Islet of Langerhans (tissue), 1 donor: ENCODE measurements at regions not wholly inside any gene's neighbourhood (a gene's known extent, or its start where the extent isn't known, plus 50 kb on each side); places are given as distances from the start of the nearest gene placed in this dataset.

Experiments
- FAIRE-seq: peaks from one replicate; lab custom pipeline; 2011; peaks lifted over from hg19 to GRCh38; lab: Jason Lieb, UNC

DNA sequence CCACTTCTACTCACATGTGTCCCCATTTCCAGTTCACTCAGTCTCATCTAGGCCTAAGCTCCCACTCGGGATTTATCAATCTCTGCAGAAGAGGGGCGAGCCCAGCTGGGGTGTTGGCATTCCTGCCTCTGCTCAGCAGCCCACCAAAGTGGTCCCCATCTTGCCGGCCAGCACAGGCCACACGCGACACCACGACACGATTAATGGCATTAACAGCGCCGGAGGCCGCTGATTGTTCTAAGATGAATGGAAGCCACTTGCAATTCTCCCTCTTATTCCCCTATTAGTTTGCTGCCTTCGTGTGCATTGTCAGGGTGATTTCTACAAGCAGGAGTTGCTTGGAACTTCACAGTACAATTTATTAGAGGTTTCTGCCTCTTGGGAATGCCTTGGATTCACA lies 477.3 kb downstream of the SHQ1 start:
- FAIRE-seq: no peak

DNA sequence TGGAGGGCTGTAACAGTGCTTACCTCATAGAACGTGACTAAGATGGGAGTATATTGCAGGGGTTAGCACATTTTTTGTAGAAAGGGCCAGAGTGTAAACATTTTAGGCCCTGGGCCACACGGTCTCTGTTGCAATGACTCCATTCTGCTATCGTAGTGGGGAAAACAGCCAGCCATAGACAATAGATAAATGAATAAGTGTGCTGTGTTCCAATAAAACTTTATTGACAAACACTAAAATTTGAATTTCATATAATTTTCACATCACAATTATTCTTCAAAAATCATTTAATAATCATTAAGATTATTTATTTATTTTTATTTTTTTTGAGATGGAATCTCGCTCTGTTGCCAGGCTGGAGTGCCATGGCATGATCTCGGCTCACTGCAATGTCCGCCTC lies 478.6 kb downstream of the SHQ1 start:
- FAIRE-seq: no peak

DNA sequence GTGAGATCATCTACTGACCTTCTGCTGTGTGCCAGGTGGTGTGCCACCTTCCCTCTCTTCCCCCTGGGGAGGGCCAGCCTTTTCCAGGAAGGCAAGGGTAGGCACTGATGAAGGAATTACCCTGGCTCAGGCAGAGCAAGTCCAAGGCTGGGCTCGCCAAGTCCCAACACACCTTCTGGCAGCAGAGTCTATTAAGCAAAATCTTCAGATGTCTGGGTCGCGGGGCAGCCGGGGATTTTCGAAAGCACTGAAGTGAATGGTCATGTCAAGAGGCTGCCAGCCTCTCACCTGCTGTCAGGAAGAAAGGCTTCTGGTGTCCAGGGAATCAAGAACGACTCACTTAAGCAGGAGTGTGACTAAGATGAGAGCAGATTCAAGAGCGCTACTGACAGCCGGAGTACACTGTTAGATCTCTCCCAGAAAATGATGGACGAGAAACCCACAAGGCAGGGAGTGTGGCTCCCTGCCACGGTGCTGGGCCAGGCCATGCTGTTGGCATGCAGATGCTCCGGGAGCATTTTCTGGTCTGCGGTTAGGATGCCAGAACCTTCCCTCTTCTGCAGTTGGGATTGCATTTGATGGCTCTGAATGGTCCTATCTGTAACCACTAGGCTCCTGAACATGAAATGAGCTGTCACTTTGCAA lies 479.8 kb downstream of the SHQ1 start:
- FAIRE-seq: no peak

DNA sequence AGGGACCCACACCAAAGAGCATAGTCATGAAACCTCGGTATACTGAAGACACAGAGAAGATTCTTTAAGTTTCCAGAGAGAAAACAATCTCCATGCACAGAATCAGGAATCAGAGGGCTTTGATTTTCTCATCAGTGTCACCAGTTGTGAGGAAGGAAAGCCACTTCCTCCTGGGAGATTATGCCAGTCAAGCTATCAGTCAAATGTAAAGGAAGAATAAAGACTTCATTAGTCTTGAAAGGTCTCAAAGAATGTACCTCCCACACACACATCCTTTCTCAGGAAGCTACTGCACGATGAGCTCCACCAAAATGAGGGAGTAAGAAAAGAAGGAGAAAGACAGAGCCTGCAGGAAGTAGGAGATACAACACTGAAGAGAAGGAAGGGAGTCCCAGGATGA lies 486.3 kb downstream of the SHQ1 start:
- no peak for FAIRE-seq

DNA sequence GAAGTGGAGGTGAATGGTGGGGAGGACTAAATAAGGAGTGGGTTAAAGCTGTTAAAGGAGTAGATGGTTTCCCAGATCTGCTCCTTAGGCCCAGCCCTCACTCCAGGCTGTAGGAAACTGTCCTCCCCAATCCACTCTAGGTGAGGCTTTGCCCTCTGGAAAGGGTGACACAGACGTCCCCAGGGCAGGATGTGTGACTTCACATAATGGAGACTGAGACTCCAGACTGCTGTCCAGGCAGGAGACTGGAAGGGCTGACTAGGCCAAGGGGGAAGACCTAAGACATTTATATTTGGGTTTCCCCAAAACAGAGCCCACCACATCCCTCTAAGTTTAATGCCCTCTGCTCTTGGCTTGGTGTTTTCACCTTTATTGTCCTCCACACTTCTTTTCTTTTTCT lies 488.5 kb downstream of the SHQ1 start:
- no peak for FAIRE-seq

DNA sequence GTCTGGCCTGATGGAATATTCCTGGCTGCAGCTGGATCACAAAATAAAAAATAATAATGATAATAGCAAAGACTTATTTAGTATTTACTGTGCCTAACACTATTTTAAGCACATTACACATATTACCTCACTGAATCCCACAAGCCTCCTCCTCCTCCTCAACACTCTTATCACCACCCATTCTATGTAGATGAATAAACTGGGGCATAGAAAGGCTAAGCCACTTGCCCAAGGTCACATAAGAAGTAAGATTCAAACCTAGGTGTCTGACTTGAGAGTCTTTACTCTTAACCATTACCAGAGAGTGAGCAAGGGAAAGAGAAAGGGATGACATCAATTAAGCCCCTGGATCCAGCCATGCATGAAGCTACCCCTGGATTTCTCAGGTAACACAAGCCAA lies 493.1 kb downstream of the SHQ1 start:
- no peak for FAIRE-seq

DNA sequence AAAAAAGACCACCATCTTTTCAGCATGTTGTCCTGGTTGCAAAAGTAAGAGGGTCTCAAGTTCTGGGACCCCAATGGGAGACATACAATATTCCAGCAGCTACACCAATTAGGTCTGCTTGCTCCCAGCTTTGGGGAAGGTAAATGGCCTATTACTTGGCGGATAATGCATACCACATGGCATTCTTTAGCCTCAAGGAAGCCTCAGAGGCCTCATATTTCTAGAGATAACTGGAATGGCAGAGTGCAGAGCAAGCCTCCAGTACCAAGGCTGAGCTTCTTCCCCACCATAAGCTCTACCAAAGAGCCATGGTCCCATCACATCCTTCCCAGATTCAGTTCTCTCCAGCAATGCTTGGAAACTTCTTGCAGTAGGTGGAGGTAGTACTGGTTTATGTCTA lies 493.8 kb downstream of the SHQ1 start:
- FAIRE-seq: no peak

DNA sequence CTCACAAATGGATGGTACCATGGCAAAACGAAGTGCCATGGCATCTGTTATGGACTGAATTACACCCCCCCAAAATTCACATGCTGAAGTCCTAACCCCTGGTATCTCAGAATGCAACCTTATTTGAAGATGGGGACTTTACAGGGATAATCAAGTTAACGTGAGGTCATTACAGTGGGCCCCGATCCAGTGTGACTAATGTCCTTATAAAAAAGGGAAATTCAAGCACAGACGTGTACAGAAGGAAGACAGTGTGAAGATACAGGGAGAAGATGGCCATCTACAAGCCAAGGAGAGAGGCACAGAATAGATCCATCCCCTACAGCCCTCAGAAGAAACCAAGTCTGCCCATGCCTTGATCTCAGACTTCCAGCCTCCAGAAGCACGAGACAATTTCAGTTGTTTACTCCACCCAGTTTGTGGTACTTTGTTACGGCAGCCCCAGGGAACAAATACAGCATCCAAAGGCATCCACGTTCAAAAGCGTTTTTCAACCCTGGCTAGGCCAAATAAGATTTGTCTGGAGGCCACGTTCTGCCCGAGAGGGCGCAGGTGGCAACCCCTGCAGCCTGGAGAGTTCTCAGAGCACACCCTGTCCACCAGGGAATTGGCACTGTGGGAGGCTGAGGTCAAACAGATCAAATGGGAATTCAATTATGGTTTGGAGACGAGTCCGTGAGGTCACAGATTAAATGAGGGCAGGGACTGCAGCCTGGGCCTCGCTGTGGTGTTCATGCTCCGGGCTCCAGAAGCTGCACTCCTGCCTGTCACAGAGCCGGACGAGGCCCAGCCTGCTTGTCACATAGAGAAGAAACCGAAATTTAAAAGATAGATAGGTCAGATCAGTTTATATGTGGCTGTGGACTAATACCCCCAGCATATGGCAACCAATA lies 494.8 kb downstream of the SHQ1 start:
- no peak for FAIRE-seq

DNA sequence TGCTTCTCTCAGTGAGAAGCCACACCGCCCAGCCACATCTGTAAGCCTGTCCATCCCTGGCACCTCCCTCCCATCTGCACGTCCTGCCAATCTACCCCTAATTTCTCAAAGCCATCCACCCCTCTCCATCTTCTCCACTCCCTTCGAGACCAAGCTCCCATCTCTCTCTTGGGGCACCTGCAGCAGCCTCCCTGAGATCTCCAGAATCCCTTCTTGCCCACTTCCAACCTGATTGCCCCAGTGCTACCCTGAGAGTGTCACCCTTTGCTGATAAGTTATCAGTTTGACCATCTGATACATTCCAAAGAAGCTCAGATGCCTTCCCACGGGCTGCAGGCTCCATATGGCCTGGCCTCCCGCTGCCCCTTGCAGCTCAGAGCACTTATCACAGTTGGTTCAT lies 496.1 kb downstream of the SHQ1 start:
- FAIRE-seq: no peak

DNA sequence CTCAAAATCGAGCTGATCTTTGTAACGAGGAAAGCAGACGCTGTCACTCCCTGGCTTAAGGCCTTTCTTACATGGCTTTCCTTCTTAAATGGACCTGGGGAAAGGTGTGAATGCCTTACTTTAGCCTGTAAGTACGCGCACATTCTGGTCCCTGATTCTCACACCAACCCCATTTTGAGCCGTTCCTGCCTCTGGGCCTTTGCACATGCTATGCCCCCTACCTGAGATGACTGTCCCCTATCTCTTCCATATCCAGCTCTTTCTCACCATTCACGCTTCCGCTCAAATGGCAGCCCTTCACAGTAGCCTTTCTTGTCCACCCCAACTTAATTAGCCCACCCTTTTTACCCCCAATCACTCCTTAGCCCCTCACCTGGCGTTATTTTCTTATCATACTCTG lies 496.7 kb downstream of the SHQ1 start:
- FAIRE-seq: no peak

DNA sequence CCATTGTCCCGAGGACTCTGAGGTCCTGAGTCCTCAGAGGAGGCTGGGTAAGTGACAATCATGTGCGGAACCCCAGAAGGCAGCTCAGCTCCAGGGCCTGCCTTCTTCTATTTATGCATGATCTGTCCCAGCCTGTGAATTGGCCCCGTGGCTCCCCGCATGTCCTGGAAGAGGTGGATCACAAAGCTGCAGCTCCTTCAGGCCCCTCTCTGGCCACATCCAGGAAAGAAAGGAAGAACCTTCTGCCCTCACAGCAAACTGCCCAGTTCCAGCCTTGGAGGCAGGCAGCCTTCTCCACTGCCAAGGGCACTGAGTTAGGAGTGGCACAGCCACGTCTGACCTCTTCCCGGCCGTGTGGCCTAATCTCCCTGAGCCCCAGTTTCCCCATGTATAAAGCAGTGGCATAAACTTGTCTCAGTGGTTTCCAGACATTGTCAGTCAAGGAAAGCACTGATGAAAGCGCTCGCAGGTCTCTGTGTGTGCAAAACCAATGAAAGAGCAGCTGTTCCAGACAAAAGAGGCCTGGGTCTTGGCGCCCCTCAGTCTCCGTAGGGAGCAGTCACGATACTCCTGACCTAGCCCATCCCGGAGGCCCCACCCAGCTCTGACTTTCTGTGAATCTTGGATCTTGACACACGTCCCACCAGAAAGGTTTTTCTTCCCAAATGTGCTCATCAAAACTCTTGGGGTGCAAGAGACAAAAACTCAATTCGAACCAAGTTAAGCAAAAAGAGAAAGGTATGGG lies 497.3 kb downstream of the SHQ1 start:
- no peak for FAIRE-seq

DNA sequence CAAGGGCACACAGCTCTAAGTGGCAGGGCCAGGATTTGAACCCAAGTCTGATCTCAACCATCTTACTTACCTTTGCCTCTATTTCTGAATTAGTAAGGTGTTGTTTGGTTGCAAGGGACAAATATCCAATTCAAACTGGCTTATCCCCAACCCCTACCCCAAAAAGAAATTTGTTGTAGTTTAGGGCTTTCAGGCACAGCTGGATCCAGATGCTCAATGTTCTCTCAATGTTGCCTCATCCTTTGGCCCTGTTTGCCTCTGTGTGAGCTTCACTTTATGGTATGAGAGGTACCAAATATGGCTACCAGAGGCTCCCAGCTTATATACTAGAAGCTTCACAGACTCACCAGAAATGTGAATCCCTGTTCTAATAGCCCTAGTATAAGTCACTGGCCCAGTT lies 499.9 kb downstream of the SHQ1 start:
- no peak for FAIRE-seq

DNA sequence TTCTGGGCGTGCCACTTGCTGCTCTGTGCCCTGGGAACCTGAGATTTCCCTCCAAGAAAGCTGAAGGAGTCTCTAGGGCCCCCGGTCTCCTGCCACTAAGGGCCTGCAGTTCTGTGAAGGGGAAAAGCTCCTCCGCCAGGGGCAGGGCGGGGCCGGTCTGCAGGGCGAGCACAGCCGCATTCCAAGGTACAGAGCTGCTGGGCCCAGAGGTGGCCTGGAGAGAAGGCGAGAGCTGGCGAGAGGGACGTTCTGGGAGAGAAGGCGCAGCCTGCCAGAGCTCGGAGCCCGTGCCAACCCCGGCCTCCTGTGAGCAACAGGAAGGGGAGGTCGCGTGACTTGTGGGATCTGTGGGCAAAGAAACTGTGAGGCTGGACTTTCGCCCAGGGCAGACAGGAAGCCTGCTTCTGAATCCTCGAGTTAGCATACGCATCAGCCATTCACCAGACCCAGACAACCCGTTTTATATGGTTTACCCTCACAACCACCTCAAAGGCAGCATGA lies 500.4 kb downstream of the SHQ1 start:
- FAIRE-seq: no peak

DNA sequence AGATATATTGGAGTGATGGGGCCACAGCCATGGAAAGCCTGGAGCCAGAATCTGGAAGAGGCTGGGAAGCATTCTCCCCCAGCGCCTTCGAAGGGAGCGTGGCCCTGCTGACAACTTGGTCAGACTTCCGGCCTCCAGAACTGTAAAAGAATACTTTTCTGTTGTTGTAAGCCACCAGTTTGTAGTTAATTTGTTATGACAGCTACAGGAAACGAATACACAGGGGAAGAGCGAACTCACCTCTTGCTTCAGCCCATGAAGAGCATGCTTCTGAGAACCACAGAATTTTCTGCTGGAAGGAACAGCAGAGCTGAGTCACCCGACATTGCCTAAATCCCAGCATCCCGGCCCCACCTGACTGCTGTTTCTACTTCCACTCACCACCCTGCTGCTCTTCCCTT lies 501.7 kb downstream of the SHQ1 start:
- no peak for FAIRE-seq

DNA sequence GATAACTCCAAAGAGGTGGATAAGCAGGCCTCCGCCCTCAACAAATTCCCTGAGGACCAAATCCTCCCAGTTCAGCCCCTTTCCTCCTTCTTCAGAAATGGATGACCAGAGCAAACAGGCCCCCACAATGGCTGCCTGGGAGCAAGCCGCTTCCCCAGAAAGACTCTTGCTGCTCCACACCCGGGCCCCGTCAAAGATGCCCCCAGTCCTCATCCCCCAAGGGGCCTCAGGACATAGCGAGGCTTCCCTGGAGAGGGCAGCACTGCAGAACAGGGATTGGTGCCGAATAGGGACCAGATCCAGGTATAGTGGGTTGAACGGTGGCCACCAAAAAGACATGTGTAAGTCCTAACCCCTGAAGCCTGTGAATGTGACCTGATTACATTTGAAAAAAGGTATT lies 502.3 kb downstream of the SHQ1 start:
- FAIRE-seq: no peak

DNA sequence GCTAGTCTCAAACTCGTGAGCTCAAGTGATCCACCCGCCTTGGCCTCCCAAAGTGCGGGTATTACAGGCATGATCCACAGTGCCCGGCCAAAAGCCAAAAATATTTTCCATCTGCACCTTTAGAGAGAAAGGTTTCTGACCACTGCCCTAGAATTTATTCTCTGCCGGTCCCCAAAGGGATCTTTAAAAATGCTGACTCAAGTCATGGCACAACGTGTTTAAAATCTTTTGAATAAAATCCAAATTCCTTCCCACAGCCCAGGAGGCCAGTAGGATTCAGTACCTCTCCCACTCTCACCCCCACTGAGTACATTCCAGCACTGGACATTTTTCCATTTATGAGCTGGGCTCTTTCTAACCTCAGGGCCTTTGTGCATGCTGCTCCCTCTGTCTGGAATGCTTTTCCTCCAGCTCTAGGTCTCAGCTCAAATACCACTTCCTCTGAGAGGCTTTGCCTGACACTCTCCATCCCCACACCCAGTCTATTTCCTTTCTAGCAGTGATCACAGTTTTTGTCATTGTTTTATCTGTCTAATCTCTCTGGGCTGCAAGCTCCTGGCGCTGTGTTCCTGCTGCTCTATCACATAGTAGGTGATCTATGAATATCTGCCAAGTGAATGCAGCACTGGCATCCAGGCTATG lies 502.9 kb downstream of the SHQ1 start:
- no peak for FAIRE-seq

DNA sequence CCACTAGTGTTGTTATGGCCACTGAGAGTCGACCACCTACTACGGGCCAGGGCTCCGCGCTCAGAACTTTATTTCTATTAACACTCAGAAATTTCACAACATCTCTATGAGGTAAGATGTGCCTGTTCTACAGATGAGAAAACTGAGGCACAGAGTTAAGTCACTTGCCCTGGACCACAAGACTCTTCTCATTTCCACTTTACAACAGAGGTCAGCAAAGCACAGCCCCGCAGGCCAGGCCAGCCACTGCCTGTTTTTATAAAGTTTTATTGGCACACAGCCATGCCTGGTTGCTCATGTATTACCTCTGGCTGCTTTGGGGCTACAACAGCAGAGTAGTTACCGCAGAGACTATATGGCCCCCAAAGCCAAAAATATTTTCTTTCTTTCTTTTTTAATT lies 503.6 kb downstream of the SHQ1 start:
- FAIRE-seq: no peak

DNA sequence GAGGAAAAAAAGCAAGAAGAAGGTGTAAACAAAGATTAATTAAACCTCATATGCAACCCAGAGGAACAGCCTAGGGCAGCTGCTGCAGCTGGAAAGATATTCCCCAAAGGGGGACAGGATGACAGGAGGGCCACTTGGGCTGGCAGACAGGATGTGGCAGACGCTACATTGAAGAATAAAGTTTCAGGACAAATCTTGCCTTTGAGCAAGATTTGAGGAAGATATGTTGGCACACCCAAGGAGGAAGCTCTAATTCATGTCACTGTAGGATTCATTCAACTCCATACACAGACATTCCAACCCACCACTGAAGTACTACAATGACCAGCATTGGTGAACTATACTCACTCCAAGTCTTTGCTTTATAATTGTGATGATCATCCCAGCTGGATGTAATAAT lies 504.0 kb downstream of the SHQ1 start:
- FAIRE-seq: no peak

DNA sequence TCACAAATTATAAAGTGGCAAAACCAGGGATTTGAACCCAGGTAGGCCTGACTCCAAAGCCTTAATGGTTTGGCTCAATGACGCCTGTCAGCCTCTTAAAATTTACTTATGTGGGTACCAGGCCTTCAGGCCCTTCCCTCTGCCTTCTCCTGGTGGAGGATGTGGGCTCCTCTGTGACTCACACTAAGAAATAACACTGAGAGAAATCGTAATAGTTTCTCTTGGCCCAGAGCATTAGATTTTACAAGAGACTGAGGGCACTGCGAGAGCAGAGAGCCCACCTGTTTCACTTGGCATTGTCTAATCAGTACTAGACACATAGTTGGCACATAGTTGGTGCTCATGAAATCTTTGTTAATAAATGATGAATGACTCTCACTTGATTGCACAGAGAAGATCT lies 505.2 kb downstream of the SHQ1 start:
- FAIRE-seq: no peak

DNA sequence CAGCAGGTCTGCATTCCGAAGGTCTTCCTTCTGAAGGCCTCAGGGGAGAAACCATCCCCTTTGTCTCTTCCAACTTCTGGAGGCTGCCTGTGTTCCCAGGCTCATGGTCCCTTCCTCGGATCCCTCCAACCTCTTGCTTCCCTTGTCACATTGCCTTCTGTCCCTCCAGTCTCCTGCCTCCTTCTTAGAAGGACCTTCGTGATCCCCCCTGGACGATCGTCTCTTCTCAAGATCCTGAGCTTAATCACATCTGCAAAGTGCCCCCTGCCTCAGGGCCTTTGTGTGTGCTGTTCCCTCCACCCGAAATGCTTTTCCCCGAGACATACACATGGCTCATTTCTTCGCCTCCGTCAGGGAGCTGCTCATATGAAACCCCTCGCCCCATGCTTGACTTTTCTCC lies 505.8 kb downstream of the SHQ1 start:
- FAIRE-seq: no peak

DNA sequence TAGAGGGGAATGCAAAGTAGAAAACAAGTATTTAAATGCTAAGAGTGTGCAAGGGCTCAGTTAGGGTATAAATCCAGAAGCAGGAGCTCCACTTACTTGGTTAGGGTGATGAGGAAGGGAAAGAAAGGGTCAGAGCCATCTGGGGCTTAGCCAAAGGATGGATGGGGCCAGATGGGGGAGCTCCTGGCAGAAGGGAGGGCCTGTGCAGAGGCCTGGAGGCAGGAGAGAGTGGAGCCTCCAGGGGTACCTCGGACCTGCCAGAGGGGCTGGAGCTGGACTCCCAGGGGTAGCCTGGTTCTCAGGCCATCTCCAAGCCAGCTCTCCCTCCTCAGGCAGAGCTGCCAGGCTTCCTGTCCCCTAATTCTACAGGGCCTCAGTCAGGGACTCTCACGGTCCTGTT lies 506.3 kb downstream of the SHQ1 start:
- no peak for FAIRE-seq

DNA sequence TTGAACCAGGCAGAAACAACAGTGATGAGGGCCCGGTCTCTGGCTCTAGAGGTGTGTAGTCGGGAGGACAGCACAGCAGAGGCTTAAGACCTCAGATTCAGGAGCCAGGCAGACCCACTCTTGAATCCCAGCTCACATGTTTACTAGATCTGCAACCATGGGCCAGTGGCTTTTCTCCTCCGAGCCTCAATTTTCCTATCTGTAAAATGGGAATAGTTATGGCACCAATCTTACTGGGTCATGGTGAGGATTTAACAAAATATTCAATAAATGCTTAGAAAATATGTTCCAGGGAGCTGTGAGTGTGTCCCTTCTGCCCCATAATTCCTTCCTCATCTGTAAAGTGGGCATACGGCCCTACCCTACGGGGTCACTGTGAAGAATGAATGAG lies 506.9 kb downstream of the SHQ1 start:
- no peak for FAIRE-seq
